ENCODE measurements at regions not wholly inside any gene's neighbourhood (a gene's known extent, or its start where the extent isn't known, plus 50 kb on each side); places are given as distances from the start of the nearest gene placed in this dataset.

- H3K9me3 ChIP-seq (ENCODE audit: control extremely low read depth in 1 of 5, control insufficient read depth in 4 of 5, insufficient read depth in 2 of 5, low read depth in 1 of 5, low read length in 4 of 5) = no peaks in the 10 kb centered on the region
- 94% methylated on average over 2 of the region's 2 CpGs for WGBS (ENCODE audit: insufficient coverage)
These were observed 771.4 kb downstream of the AACS start for GRCh38 chr12:125836647-125837046.

DNA sequence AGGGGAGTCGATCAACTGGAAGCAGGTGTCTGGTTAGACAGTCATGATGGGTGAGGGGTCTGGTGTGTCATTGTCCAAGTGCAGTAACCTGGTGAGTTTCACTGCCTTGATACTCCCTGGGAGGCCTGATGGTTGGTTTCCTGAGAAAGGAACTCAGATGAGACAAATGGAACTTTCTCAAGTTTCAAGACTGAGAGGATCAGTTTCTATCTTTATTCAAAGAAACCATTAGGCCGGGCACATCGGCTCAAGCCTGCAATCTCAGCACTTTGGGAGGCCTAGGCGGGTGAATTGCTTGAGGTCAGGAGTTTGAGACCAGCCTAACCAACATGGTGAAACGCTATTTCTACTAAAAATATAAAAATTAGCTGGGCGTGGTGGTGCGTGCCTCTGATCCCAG lies 776.1 kb downstream of the AACS start:
- H3K9me3 ChIP-seq (ENCODE audit: control extremely low read depth in 1 of 5, control insufficient read depth in 4 of 5, insufficient read depth in 2 of 5, low read depth in 1 of 5, low read length in 4 of 5) = no peaks in the 10 kb centered on the region
- no peak for DNase-seq
- ChIA-PET CTCF (no interaction called here), POLR2A (no interaction called here)
- H3K27me3 ChIP-seq (replicated peaks in 2 of 5; ENCODE audit: control insufficient read depth in 4 of 5, insufficient read depth in 5 of 5, low read length in 4 of 5) = no peaks in the 10 kb centered on the region
- 96% methylated on average over 7 of the region's 7 CpGs for WGBS (ENCODE audit: insufficient coverage)
- no peaks in the 10 kb centered on the region for H3K4me1 ChIP-seq (ENCODE audit: control extremely low read depth in 1 of 4, control insufficient read depth in 4 of 4, insufficient read depth in 4 of 4, low read length in 3 of 4)
- no peaks in the 10 kb centered on the region for H3K36me3 ChIP-seq (ENCODE audit: control insufficient read depth in 4 of 4, insufficient read depth in 4 of 4, low read length in 3 of 4)
- no peak overlapping the region for H3K4me3 ChIP-seq (ENCODE audit: control insufficient read depth in 1 of 7, extremely low read depth in 1 of 7, insufficient read depth in 4 of 7, low read depth in 2 of 7, low read length in 6 of 7)
- no peak overlapping the region for H3K27ac ChIP-seq (ENCODE audit: insufficient read depth in 1 of 2, low read depth in 1 of 2, low read length in 2 of 2, poor library complexity in 1 of 2, severe bottlenecking in 2 of 2)

More at GRCh38 chr12:125836647-125837046, 771.4 kb downstream of the AACS start:
- no peak for DNase-seq
- POLR2A ChIA-PET = no interaction called here
- no peaks in the 10 kb centered on the region for H3K4me1 ChIP-seq (ENCODE audit: control extremely low read depth in 1 of 4, control insufficient read depth in 4 of 4, insufficient read depth in 4 of 4, low read length in 3 of 4)
- H3K27ac ChIP-seq (ENCODE audit: insufficient read depth in 1 of 2, low read depth in 1 of 2, low read length in 2 of 2, poor library complexity in 1 of 2, severe bottlenecking in 2 of 2) = no peak overlapping the region
- CTCF ChIA-PET = no interaction called here
- H3K4me3 ChIP-seq (ENCODE audit: control insufficient read depth in 1 of 7, extremely low read depth in 1 of 7, insufficient read depth in 4 of 7, low read depth in 2 of 7, low read length in 6 of 7) = no peak overlapping the region
- no peaks in the 10 kb centered on the region for H3K36me3 ChIP-seq (ENCODE audit: control insufficient read depth in 4 of 4, insufficient read depth in 4 of 4, low read length in 3 of 4)
- H3K27me3 ChIP-seq (replicated peaks in 2 of 5; ENCODE audit: control insufficient read depth in 4 of 5, insufficient read depth in 5 of 5, low read length in 4 of 5) = no peaks in the 10 kb centered on the region

DNA sequence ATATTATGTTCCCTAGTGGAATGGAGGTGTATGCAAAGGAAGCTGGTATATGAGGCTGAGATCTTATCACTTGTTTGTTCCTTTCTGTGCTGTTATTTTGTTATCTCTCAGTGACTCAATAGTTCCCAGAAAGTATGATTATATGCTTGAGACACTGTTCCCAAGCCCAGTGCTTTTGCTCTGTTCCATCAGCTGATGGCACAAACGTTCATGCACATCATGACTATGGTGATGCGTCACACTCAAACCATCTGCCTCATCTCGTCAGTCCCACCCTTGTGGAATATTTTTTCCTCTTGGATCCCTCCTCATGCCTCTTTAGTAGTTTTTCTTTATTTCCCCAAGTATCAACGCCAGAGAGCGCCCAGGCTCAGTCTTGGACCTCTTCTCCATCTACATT lies 786.9 kb downstream of the AACS start:
- POLR2A ChIA-PET = no interaction called here
- CTCF ChIA-PET = no interaction called here
- no peak overlapping the region for H3K4me3 ChIP-seq (ENCODE audit: control insufficient read depth in 1 of 7, extremely low read depth in 1 of 7, insufficient read depth in 4 of 7, low read depth in 2 of 7, low read length in 6 of 7)
- no peak for DNase-seq
- 89% methylated on average over 5 of the region's 5 CpGs for WGBS (ENCODE audit: insufficient coverage)
- H3K36me3 ChIP-seq (ENCODE audit: control insufficient read depth in 4 of 4, insufficient read depth in 4 of 4, low read length in 3 of 4) = no peaks in the 10 kb centered on the region
- H3K27me3 ChIP-seq (replicated peaks in 2 of 5; ENCODE audit: control insufficient read depth in 4 of 5, insufficient read depth in 5 of 5, low read length in 4 of 5) = no peaks in the 10 kb centered on the region
- H3K4me1 ChIP-seq (ENCODE audit: control extremely low read depth in 1 of 4, control insufficient read depth in 4 of 4, insufficient read depth in 4 of 4, low read length in 3 of 4) = no peaks in the 10 kb centered on the region
- no peak overlapping the region for H3K27ac ChIP-seq (ENCODE audit: insufficient read depth in 1 of 2, low read depth in 1 of 2, low read length in 2 of 2, poor library complexity in 1 of 2, severe bottlenecking in 2 of 2)
- no peaks in the 10 kb centered on the region for H3K9me3 ChIP-seq (ENCODE audit: control extremely low read depth in 1 of 5, control insufficient read depth in 4 of 5, insufficient read depth in 2 of 5, low read depth in 1 of 5, low read length in 4 of 5)

- H3K4me1 ChIP-seq (ENCODE audit: control extremely low read depth in 1 of 4, control insufficient read depth in 4 of 4, insufficient read depth in 4 of 4, low read length in 3 of 4) = no peaks in the 10 kb centered on the region
- no peak for DNase-seq
- ChIA-PET POLR2A (no interaction called here), CTCF (interaction anchor here (1.7 kb wide), 1 partner anchor 9 kb away, joined by 6 read pairs; no protein-coding TSS in a partner anchor)
- no peak overlapping the region for H3K4me3 ChIP-seq (ENCODE audit: control insufficient read depth in 1 of 7, extremely low read depth in 1 of 7, insufficient read depth in 4 of 7, low read depth in 2 of 7, low read length in 6 of 7)
- WGBS (ENCODE audit: insufficient coverage) = 88% methylated on average over 2 of the region's 2 CpGs
- no peaks in the 10 kb centered on the region for H3K27me3 ChIP-seq (replicated peaks in 2 of 5; ENCODE audit: control insufficient read depth in 4 of 5, insufficient read depth in 5 of 5, low read length in 4 of 5)
- no peaks in the 10 kb centered on the region for H3K9me3 ChIP-seq (ENCODE audit: control extremely low read depth in 1 of 5, control insufficient read depth in 4 of 5, insufficient read depth in 2 of 5, low read depth in 1 of 5, low read length in 4 of 5)
- H3K36me3 ChIP-seq (ENCODE audit: control insufficient read depth in 4 of 4, insufficient read depth in 4 of 4, low read length in 3 of 4) = no peaks in the 10 kb centered on the region
- H3K27ac ChIP-seq (ENCODE audit: insufficient read depth in 1 of 2, low read depth in 1 of 2, low read length in 2 of 2, poor library complexity in 1 of 2, severe bottlenecking in 2 of 2) = no peak overlapping the region
These were observed 787.4 kb downstream of the AACS start for GRCh38 chr12:125852679-125853078.

DNA sequence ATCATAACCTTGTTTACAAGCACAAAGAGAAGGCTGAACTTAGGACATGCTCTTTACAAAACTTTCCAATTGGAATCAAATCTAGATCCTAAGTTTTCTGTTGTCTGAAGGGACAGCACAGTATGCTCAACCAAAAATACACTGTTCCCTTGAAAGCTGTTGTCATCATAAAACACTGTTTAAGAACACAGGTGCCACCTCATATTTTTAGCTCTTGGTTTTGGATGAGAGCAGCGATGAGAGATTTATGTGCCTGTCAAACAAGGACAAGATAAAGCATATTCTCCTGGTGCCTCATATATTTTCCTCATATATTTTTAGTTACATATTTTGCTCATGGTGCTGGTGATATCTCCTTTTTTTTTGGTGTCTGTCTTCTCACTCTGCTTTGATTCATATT lies 788.4 kb downstream of the AACS start:
- Histone ChIP-seq H3K36me3 (ENCODE audit: control insufficient read depth in 4 of 4, insufficient read depth in 4 of 4, low read length in 3 of 4) (no peaks in the 10 kb centered on the region), H3K4me1 (ENCODE audit: control extremely low read depth in 1 of 4, control insufficient read depth in 4 of 4, insufficient read depth in 4 of 4, low read length in 3 of 4) (no peaks in the 10 kb centered on the region), H3K4me3 (ENCODE audit: control insufficient read depth in 1 of 7, extremely low read depth in 1 of 7, insufficient read depth in 4 of 7, low read depth in 2 of 7, low read length in 6 of 7) (no peak overlapping the region), H3K27ac (ENCODE audit: insufficient read depth in 1 of 2, low read depth in 1 of 2, low read length in 2 of 2, poor library complexity in 1 of 2, severe bottlenecking in 2 of 2) (no peak overlapping the region), H3K9me3 (ENCODE audit: control extremely low read depth in 1 of 5, control insufficient read depth in 4 of 5, insufficient read depth in 2 of 5, low read depth in 1 of 5, low read length in 4 of 5) (no peaks in the 10 kb centered on the region), H3K27me3 (replicated peaks in 2 of 5; ENCODE audit: control insufficient read depth in 4 of 5, insufficient read depth in 5 of 5, low read length in 4 of 5) (no peaks in the 10 kb centered on the region)
- no peak for DNase-seq
- no CpG with 5 or more reads among the region's 1 CpG for WGBS (ENCODE audit: insufficient coverage)
- CTCF ChIA-PET = interaction anchor here (1.7 kb wide), 1 partner anchor 10 kb away, joined by 6 read pairs; no protein-coding TSS in a partner anchor
- POLR2A ChIA-PET = no interaction called here

DNA sequence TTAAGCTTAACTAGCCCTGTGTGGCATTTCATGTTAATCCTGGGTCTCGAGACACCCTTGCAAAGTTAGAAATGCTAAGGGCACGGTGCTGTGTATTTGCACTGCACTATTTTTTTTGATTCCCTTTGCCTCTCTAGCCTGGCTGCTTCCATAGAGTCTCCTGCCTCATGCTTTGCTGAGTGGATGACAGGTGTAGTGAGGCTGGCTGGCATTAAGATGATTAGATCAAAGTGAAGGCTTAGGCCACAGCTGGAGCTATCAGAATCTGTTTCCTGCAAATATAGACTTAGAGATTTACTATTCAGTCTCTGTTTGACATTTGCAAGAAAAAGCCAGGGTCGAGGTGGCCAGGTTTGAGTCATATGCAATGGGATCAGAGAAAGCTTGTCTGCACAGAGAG lies 791.1 kb downstream of the AACS start:
- POLR2A ChIA-PET = no interaction called here
- peaks cover 0 to 9% (median 2%) of the 10 kb centered on the region in 5 experiments for H3K27me3 ChIP-seq (replicated peaks in 2 of 5; ENCODE audit: control insufficient read depth in 4 of 5, insufficient read depth in 5 of 5, low read length in 4 of 5)
- CTCF ChIA-PET = no interaction called here
- H3K36me3 ChIP-seq (ENCODE audit: control insufficient read depth in 4 of 4, insufficient read depth in 4 of 4, low read length in 3 of 4) = no peaks in the 10 kb centered on the region
- no peaks in the 10 kb centered on the region for H3K4me1 ChIP-seq (ENCODE audit: control extremely low read depth in 1 of 4, control insufficient read depth in 4 of 4, insufficient read depth in 4 of 4, low read length in 3 of 4)
- H3K27ac ChIP-seq (ENCODE audit: insufficient read depth in 1 of 2, low read depth in 1 of 2, low read length in 2 of 2, poor library complexity in 1 of 2, severe bottlenecking in 2 of 2) = no peak overlapping the region
- peaks cover 0 to 6% (median 0%) of the 10 kb centered on the region in 5 experiments for H3K9me3 ChIP-seq (ENCODE audit: control extremely low read depth in 1 of 5, control insufficient read depth in 4 of 5, insufficient read depth in 2 of 5, low read depth in 1 of 5, low read length in 4 of 5)
- no peak for DNase-seq
- WGBS (ENCODE audit: insufficient coverage) = 58% methylated on average over 2 of the region's 3 CpGs
- no peak overlapping the region for H3K4me3 ChIP-seq (ENCODE audit: control insufficient read depth in 1 of 7, extremely low read depth in 1 of 7, insufficient read depth in 4 of 7, low read depth in 2 of 7, low read length in 6 of 7)

GRCh38 chr12:125856896-125857295 lies 791.7 kb downstream of the AACS start:
- H3K9me3 ChIP-seq (ENCODE audit: control extremely low read depth in 1 of 5, control insufficient read depth in 4 of 5, insufficient read depth in 2 of 5, low read depth in 1 of 5, low read length in 4 of 5) = peaks cover 0 to 10% (median 0%) of the 10 kb centered on the region in 5 experiments
- peaks cover 0 to 13% (median 2%) of the 10 kb centered on the region in 5 experiments for H3K27me3 ChIP-seq (replicated peaks in 2 of 5; ENCODE audit: control insufficient read depth in 4 of 5, insufficient read depth in 5 of 5, low read length in 4 of 5)
- no peaks in the 10 kb centered on the region for H3K36me3 ChIP-seq (ENCODE audit: control insufficient read depth in 4 of 4, insufficient read depth in 4 of 4, low read length in 3 of 4)
- no peak for DNase-seq
- peaks cover 0 to 2% (median 0%) of the 10 kb centered on the region in 4 experiments for H3K4me1 ChIP-seq (ENCODE audit: control extremely low read depth in 1 of 4, control insufficient read depth in 4 of 4, insufficient read depth in 4 of 4, low read length in 3 of 4)
- WGBS (ENCODE audit: insufficient coverage) = no CpG with 5 or more reads among the region's 3 CpGs
- no peak overlapping the region for H3K4me3 ChIP-seq (ENCODE audit: control insufficient read depth in 1 of 7, extremely low read depth in 1 of 7, insufficient read depth in 4 of 7, low read depth in 2 of 7, low read length in 6 of 7)
- no peak overlapping the region for H3K27ac ChIP-seq (ENCODE audit: insufficient read depth in 1 of 2, low read depth in 1 of 2, low read length in 2 of 2, poor library complexity in 1 of 2, severe bottlenecking in 2 of 2)
- ChIA-PET POLR2A (no interaction called here), CTCF (no interaction called here)

Measured in common myeloid progenitor, CD34-positive (primary cell).